ENCODE measurements at regions not wholly inside any gene's neighbourhood (a gene's known extent, or its start where the extent isn't known, plus 50 kb on each side); places are given as distances from the start of the nearest gene placed in this dataset.

GRCh38 chr3:132964266-132964665 is 73.9 kb upstream of the TMEM108 start:
- Histone ChIP-seq H3K18ac (ENCODE audit: low read length) (no peak overlapping the region), H3K4me3 (ENCODE audit: low read depth, low read length) (no peak overlapping the region), H4K91ac (ENCODE audit: low read depth, low read length) (no peak overlapping the region), H3K4ac (ENCODE audit: low read depth, low read length) (no peak overlapping the region), H3K9me3 (ENCODE audit: insufficient read depth, low read depth, low read length) (no peaks in the 10 kb centered on the region), H2BK120ac (ENCODE audit: insufficient read depth, low read length, poor library complexity) (no peak overlapping the region), H3K79me2 (ENCODE audit: control insufficient read depth, insufficient read depth, low read length, poor library complexity) (no peaks in the 10 kb centered on the region), H3K23ac (ENCODE audit: low read length) (no peak overlapping the region), H2BK5ac (ENCODE audit: low read depth, low read length, poor library complexity) (no peak overlapping the region), H3K79me1 (ENCODE audit: low read length) (no peaks in the 10 kb centered on the region), H3K27me3 (ENCODE audit: insufficient read depth, low read length) (no peaks in the 10 kb centered on the region), H3K9ac (ENCODE audit: low read length) (no peak overlapping the region), H3K14ac (ENCODE audit: low read length) (no peak overlapping the region), H2AK5ac (ENCODE audit: low read length) (no peak overlapping the region), H3K36me3 (ENCODE audit: control insufficient read depth in 1 of 2, insufficient read depth in 2 of 2, low read length in 2 of 2) (no peaks in the 10 kb centered on the region), H4K8ac (ENCODE audit: low read depth, low read length) (no peak overlapping the region), H3K27ac (ENCODE audit: low read depth, low read length) (no peak overlapping the region), H2AFZ (ENCODE audit: insufficient read depth, low read length, poor library complexity) (no peak overlapping the region), H4K12ac (ENCODE audit: low read depth, low read length) (no peak overlapping the region), H2BK12ac (ENCODE audit: low read length) (no peak overlapping the region), H3K4me2 (ENCODE audit: low read length) (no peak overlapping the region), H3K4me1 (ENCODE audit: control insufficient read depth in 1 of 2, insufficient read depth in 2 of 2, low read length in 2 of 2) (no peaks in the 10 kb centered on the region)
- no CpG with 5 or more reads among the region's 3 CpGs for whole genome bisulfite sequencing (ENCODE audit: extremely low coverage, insufficient coverage, insufficient read length)
- no peak for DNase-seq

GRCh38 chr3:132963786-132964185 is 74.4 kb upstream of the TMEM108 start:
- no CpG with 5 or more reads among the region's 2 CpGs for WGBS (ENCODE audit: extremely low coverage, insufficient coverage, insufficient read length)

GRCh38 chr3:132961991-132962390 is 76.2 kb upstream of the TMEM108 start:
- Histone ChIP-seq H2AFZ (ENCODE audit: insufficient read depth, low read length, poor library complexity) (no peak overlapping the region), H3K18ac (ENCODE audit: low read length) (no peak overlapping the region), H3K4me1 (ENCODE audit: control insufficient read depth in 1 of 2, insufficient read depth in 2 of 2, low read length in 2 of 2) (peaks cover 0 to 2% of the 10 kb centered on the region in 2 experiments), H3K4me2 (ENCODE audit: low read length) (no peak overlapping the region), H3K23ac (ENCODE audit: low read length) (no peak overlapping the region), H3K9ac (ENCODE audit: low read length) (no peak overlapping the region), H3K9me3 (ENCODE audit: insufficient read depth, low read depth, low read length) (no peaks in the 10 kb centered on the region), H3K79me1 (ENCODE audit: low read length) (no peaks in the 10 kb centered on the region), H4K8ac (ENCODE audit: low read depth, low read length) (no peak overlapping the region), H3K27ac (ENCODE audit: low read depth, low read length) (no peak overlapping the region), H3K79me2 (ENCODE audit: control insufficient read depth, insufficient read depth, low read length, poor library complexity) (no peaks in the 10 kb centered on the region), H3K27me3 (ENCODE audit: insufficient read depth, low read length) (no peaks in the 10 kb centered on the region), H3K36me3 (ENCODE audit: control insufficient read depth in 1 of 2, insufficient read depth in 2 of 2, low read length in 2 of 2) (no peaks in the 10 kb centered on the region), H4K12ac (ENCODE audit: low read depth, low read length) (no peak overlapping the region), H2AK5ac (ENCODE audit: low read length) (no peak overlapping the region), H3K4me3 (ENCODE audit: low read depth, low read length) (no peak overlapping the region), H3K14ac (ENCODE audit: low read length) (no peak overlapping the region), H2BK120ac (ENCODE audit: insufficient read depth, low read length, poor library complexity) (no peak overlapping the region), H2BK12ac (ENCODE audit: low read length) (no peak overlapping the region), H2BK5ac (ENCODE audit: low read depth, low read length, poor library complexity) (no peak overlapping the region), H4K91ac (ENCODE audit: low read depth, low read length) (no peak overlapping the region), H3K4ac (ENCODE audit: low read depth, low read length) (no peak overlapping the region)
- DNase-seq = no peak
- WGBS (ENCODE audit: extremely low coverage, insufficient coverage, insufficient read length) = no CpG with 5 or more reads among the region's 1 CpG

More at GRCh38 chr3:132963786-132964185, 74.4 kb upstream of the TMEM108 start:
- no peak overlapping the region for H3K4me3 ChIP-seq (ENCODE audit: low read depth, low read length)
- H3K36me3 ChIP-seq (ENCODE audit: control insufficient read depth in 1 of 2, insufficient read depth in 2 of 2, low read length in 2 of 2) = no peaks in the 10 kb centered on the region
- no peak overlapping the region for H3K18ac ChIP-seq (ENCODE audit: low read length)
- no peaks in the 10 kb centered on the region for H3K27me3 ChIP-seq (ENCODE audit: insufficient read depth, low read length)
- H2AK5ac ChIP-seq (ENCODE audit: low read length) = no peak overlapping the region
- H4K91ac ChIP-seq (ENCODE audit: low read depth, low read length) = no peak overlapping the region
- no peaks in the 10 kb centered on the region for H3K79me1 ChIP-seq (ENCODE audit: low read length)
- H2BK5ac ChIP-seq (ENCODE audit: low read depth, low read length, poor library complexity) = no peak overlapping the region
- H3K14ac ChIP-seq (ENCODE audit: low read length) = no peak overlapping the region
- H3K4ac ChIP-seq (ENCODE audit: low read depth, low read length) = no peak overlapping the region
- H3K9ac ChIP-seq (ENCODE audit: low read length) = no peak overlapping the region
- no peak overlapping the region for H4K12ac ChIP-seq (ENCODE audit: low read depth, low read length)
- H2AFZ ChIP-seq (ENCODE audit: insufficient read depth, low read length, poor library complexity) = no peak overlapping the region
- H2BK120ac ChIP-seq (ENCODE audit: insufficient read depth, low read length, poor library complexity) = no peak overlapping the region
- H3K23ac ChIP-seq (ENCODE audit: low read length) = no peak overlapping the region
- no peak overlapping the region for H3K4me2 ChIP-seq (ENCODE audit: low read length)
- no peak overlapping the region for H3K27ac ChIP-seq (ENCODE audit: low read depth, low read length)
- no peak overlapping the region for H4K8ac ChIP-seq (ENCODE audit: low read depth, low read length)
- H2BK12ac ChIP-seq (ENCODE audit: low read length) = no peak overlapping the region
- no peaks in the 10 kb centered on the region for H3K79me2 ChIP-seq (ENCODE audit: control insufficient read depth, insufficient read depth, low read length, poor library complexity)
- H3K9me3 ChIP-seq (ENCODE audit: insufficient read depth, low read depth, low read length) = no peaks in the 10 kb centered on the region
- no peak for DNase-seq
- H3K4me1 ChIP-seq (ENCODE audit: control insufficient read depth in 1 of 2, insufficient read depth in 2 of 2, low read length in 2 of 2) = no peaks in the 10 kb centered on the region

GRCh38 chr3:132953683-132954082 is 84.5 kb upstream of the TMEM108 start:
- Histone ChIP-seq H3K23ac (ENCODE audit: low read length) (no peak overlapping the region), H3K4me1 (ENCODE audit: control insufficient read depth in 1 of 2, insufficient read depth in 2 of 2, low read length in 2 of 2) (peaks cover 0 to 2% of the 10 kb centered on the region in 2 experiments), H4K91ac (ENCODE audit: low read depth, low read length) (no peak overlapping the region), H3K4ac (ENCODE audit: low read depth, low read length) (no peak overlapping the region), H3K14ac (ENCODE audit: low read length) (no peak overlapping the region), H3K79me2 (ENCODE audit: control insufficient read depth, insufficient read depth, low read length, poor library complexity) (no peaks in the 10 kb centered on the region), H2AK5ac (ENCODE audit: low read length) (no peak overlapping the region), H3K79me1 (ENCODE audit: low read length) (no peaks in the 10 kb centered on the region), H3K9ac (ENCODE audit: low read length) (no peak overlapping the region), H2BK5ac (ENCODE audit: low read depth, low read length, poor library complexity) (no peak overlapping the region), H3K36me3 (ENCODE audit: control insufficient read depth in 1 of 2, insufficient read depth in 2 of 2, low read length in 2 of 2) (no peaks in the 10 kb centered on the region), H3K27me3 (ENCODE audit: insufficient read depth, low read length) (no peaks in the 10 kb centered on the region), H4K12ac (ENCODE audit: low read depth, low read length) (no peak overlapping the region), H3K9me3 (ENCODE audit: insufficient read depth, low read depth, low read length) (no peaks in the 10 kb centered on the region), H3K4me3 (ENCODE audit: low read depth, low read length) (no peak overlapping the region), H3K27ac (ENCODE audit: low read depth, low read length) (no peak overlapping the region), H2BK120ac (ENCODE audit: insufficient read depth, low read length, poor library complexity) (no peak overlapping the region), H2BK12ac (ENCODE audit: low read length) (no peak overlapping the region), H4K8ac (ENCODE audit: low read depth, low read length) (no peak overlapping the region), H2AFZ (ENCODE audit: insufficient read depth, low read length, poor library complexity) (no peak overlapping the region), H3K4me2 (ENCODE audit: low read length) (no peak overlapping the region), H3K18ac (ENCODE audit: low read length) (no peak overlapping the region)
- no CpG with 5 or more reads among the region's 1 CpG for WGBS (ENCODE audit: extremely low coverage, insufficient coverage, insufficient read length)
- DNase-seq = no peak

All from trophoblast cell (in vitro differentiated cells and primary cell).